Transverse colon (tissue), 3 donors: ENCODE measurements at regions not wholly inside any gene's neighbourhood (a gene's known extent, or its start where the extent isn't known, plus 50 kb on each side); places are given as distances from the start of the nearest gene placed in this dataset.

Source experiments
- POLR2A ChIP-seq: fragments of 450-650 bp; IDR thresholded peaks from one replicate; pipeline ENCODE4 v1.6.1; 2016; ENCODE audit warnings: antibody characterized with exemption, mild to moderate bottlenecking, moderate library complexity
- TF ChIP-seq, protein P1 (sequence below), 5 experiments: fragments of 200-600 bp in 3 of 5; fragments of 450-650 bp in 2 of 5; sonication (generic) in 3 of 5; IDR thresholded peaks; 1 replicate in 2 of 5; 2 replicates in 3 of 5; pipeline ENCODE4 v1.5.1; 2016 to 2017; ENCODE audit warnings: antibody characterized with exemption in 5 of 5, inconsistent platforms in 3 of 5, mild to moderate bottlenecking in 2 of 5, moderate library complexity in 1 of 5

DNA sequence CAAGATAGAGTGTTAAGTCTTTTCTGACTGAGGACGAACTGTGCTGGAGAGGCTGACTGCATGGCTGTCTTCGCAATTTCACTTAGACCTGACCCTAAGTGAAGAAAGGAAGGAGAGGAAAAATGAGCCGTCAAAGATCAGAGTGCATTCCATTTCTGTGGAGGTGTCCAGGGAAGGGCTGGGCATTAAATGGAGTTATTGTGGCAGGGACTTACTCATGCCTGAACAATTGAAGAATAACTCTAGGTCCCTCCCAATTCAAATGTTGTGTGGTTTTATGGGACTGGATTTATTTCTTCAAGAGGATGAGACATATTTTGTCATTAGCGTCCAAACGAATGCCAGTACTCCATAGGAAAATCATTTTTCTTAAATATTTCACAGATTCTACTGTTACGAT lies 187.3 kb upstream of the CFAP20DC start:
- TF ChIP-seq, protein P1, sequence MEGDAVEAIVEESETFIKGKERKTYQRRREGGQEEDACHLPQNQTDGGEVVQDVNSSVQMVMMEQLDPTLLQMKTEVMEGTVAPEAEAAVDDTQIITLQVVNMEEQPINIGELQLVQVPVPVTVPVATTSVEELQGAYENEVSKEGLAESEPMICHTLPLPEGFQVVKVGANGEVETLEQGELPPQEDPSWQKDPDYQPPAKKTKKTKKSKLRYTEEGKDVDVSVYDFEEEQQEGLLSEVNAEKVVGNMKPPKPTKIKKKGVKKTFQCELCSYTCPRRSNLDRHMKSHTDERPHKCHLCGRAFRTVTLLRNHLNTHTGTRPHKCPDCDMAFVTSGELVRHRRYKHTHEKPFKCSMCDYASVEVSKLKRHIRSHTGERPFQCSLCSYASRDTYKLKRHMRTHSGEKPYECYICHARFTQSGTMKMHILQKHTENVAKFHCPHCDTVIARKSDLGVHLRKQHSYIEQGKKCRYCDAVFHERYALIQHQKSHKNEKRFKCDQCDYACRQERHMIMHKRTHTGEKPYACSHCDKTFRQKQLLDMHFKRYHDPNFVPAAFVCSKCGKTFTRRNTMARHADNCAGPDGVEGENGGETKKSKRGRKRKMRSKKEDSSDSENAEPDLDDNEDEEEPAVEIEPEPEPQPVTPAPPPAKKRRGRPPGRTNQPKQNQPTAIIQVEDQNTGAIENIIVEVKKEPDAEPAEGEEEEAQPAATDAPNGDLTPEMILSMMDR (IDR thresholded peaks at IDR 0.05) = no peak
- no peak for TF ChIP-seq POLR2A
